ENCODE measurements at regions not wholly inside any gene's neighbourhood (a gene's known extent, or its start where the extent isn't known, plus 50 kb on each side); places are given as distances from the start of the nearest gene placed in this dataset.

- TF ChIP-seq POLR2AphosphoS5 (IDR thresholded peaks at IDR 0.05), result no peak
- no peak for TF ChIP-seq POLR2A (IDR thresholded peaks at IDR 0.05)
Observed at GRCh38 chr10:28946479-28946878, 269.2 kb downstream of the BAMBI start.

Measured in stomach (tissue), 4 donors.